PC-3 (cell line): ENCODE measurements at regions not wholly inside any gene's neighbourhood (a gene's known extent, or its start where the extent isn't known, plus 50 kb on each side); places are given as distances from the start of the nearest gene placed in this dataset.

Source experiments
- EZH2 ChIP-seq: fragments of 300-600 bp; sonication (generic); IDR thresholded peaks from one replicate; pipeline ENCODE4 v1.6.1; 2017; ENCODE audit warnings: antibody characterized with exemption, mild to moderate bottlenecking, low read length; ENCODE audit not compliant: unreplicated experiment
- TF ChIP-seq, protein P1 (sequence below): fragments of 300-600 bp; sonication (generic); conservative IDR thresholded peaks from 2 replicates; pipeline ENCODE4 v1.5.1; 2017; ENCODE audit warnings: antibody characterized with exemption, low read depth, mild to moderate bottlenecking, low read length

- TF ChIP-seq, protein P1, sequence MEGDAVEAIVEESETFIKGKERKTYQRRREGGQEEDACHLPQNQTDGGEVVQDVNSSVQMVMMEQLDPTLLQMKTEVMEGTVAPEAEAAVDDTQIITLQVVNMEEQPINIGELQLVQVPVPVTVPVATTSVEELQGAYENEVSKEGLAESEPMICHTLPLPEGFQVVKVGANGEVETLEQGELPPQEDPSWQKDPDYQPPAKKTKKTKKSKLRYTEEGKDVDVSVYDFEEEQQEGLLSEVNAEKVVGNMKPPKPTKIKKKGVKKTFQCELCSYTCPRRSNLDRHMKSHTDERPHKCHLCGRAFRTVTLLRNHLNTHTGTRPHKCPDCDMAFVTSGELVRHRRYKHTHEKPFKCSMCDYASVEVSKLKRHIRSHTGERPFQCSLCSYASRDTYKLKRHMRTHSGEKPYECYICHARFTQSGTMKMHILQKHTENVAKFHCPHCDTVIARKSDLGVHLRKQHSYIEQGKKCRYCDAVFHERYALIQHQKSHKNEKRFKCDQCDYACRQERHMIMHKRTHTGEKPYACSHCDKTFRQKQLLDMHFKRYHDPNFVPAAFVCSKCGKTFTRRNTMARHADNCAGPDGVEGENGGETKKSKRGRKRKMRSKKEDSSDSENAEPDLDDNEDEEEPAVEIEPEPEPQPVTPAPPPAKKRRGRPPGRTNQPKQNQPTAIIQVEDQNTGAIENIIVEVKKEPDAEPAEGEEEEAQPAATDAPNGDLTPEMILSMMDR = no peak
- TF ChIP-seq EZH2 = no peak
These were observed 260.4 kb upstream of the TAC1 start for GRCh38 chr7:97471491-97471890.
